PC-9 (cell line): ENCODE measurements at regions not wholly inside any gene's neighbourhood (a gene's known extent, or its start where the extent isn't known, plus 50 kb on each side); places are given as distances from the start of the nearest gene placed in this dataset.

ENCODE experiments used
- CTCF ChIP-seq: fragments of 200-600 bp; sonication (generic); conservative IDR thresholded peaks from 2 replicates; pipeline ENCODE4 v1.6.1; 2017; ENCODE audit warnings: mixed run types, antibody characterized with exemption, mild to moderate bottlenecking, moderate library complexity
- EZH2 ChIP-seq: fragments of 200-600 bp; sonication (generic); IDR thresholded peaks from 2 replicates; pipeline ENCODE4 v1.8.0; 2017; ENCODE audit warnings: antibody characterized with exemption, low read depth

DNA sequence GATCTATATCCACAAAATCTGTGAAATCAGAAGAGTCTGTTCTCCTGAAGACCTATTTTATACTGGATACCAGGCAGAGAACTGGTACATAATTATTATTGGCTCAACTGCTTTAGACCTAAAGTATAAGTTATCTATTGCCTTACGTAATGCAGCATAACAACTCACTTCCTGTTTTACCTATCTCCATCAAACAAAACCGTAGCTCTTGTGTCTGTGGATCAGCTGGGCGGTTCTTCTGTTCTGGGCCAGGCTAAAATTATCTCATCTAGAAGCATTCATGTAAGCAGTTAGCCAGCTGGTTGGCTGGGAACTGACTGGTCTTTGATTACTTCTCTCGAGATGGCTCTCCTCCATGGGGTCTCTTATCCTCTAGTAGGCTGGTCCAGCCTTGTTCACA, 57.8 kb downstream of the PPP1R2C start:
- TF ChIP-seq CTCF (no peak), EZH2 (no peak)
